ENCODE measurements at regions not wholly inside any gene's neighbourhood (a gene's known extent, or its start where the extent isn't known, plus 50 kb on each side); places are given as distances from the start of the nearest gene placed in this dataset.

- H3K4me3 ChIP-seq (ENCODE audit: low read depth, low read length) = no peak overlapping the region
- no peaks in the 10 kb centered on the region for H3K9me3 ChIP-seq (ENCODE audit: severe bottlenecking)
- no peaks in the 10 kb centered on the region for H3K36me3 ChIP-seq
- H3K27me3 ChIP-seq (ENCODE audit: insufficient read depth, low read depth, severe bottlenecking) = peaks cover 3% of the 10 kb centered on the region
- H3K27ac ChIP-seq = no peak overlapping the region
- no peak for DNase-seq
- no peak for TF ChIP-seq CTCF (IDR thresholded peaks at IDR 0.05; ENCODE audit: low read depth, low read length)
These were observed 566.1 kb upstream of the BOD1L1 start for GRCh38 chr4:14193601-14194000.

DNA sequence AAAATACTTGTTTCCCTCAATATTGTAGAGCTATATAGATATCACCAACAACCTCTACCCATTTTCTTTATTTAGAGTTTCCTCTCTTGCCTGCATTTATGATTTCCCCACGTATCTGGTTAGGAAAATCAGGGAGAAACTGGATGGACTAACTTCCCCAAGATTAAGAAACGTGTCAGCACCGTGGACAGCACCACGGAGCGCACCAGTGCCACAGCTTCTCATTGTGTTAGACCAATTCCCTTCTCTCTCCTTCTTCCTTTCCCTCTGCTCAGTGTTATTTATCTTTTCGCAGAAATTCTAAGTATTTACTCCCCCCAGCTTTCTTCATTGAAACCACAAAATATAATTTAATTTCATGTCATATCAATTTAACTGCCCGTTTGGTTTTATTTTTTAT, 568.6 kb upstream of the BOD1L1 start:
- TF ChIP-seq CTCF (IDR thresholded peaks at IDR 0.05; ENCODE audit: low read depth, low read length) = no peak
- H3K9me3 ChIP-seq (ENCODE audit: severe bottlenecking) = no peaks in the 10 kb centered on the region
- no peak overlapping the region for H3K4me3 ChIP-seq (ENCODE audit: low read depth, low read length)
- no peak for DNase-seq
- H3K36me3 ChIP-seq = no peaks in the 10 kb centered on the region
- no peaks in the 10 kb centered on the region for H3K27me3 ChIP-seq (ENCODE audit: insufficient read depth, low read depth, severe bottlenecking)
- no peak overlapping the region for H3K27ac ChIP-seq

DNA sequence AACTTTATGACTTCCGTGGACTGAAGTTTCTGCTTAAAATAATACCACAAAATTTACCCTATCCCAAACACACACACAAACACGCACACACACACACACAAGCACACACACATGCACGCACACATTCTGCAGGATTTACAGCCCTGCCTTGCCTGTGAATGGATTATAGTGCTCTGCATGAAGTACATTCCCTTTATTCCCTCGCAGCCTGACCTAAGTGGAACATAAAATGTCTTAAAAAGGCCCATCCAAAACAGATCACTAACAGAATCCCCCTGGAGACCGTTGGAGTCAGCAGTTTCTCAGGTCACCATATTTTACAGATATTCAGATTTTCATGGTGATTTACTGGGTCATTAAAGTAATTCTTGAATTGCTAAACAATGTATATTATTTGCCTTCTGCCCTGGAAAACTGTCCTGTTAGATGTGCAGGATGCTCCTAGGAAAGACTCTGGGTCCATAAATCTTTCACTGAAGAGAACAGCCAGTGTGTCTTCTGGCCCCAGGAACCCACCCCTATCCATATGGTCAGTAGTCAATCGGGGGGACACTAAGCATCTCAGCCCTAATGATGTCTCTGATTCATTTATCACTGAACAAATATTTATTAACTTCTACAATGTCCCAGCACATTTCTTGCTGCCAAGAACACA, 587.7 kb upstream of the BOD1L1 start:
- no peaks in the 10 kb centered on the region for H3K36me3 ChIP-seq
- no peak overlapping the region for H3K4me3 ChIP-seq (ENCODE audit: low read depth, low read length)
- no peak for TF ChIP-seq CTCF (IDR thresholded peaks at IDR 0.05; ENCODE audit: low read depth, low read length)
- no peak for DNase-seq
- peaks cover 7% of the 10 kb centered on the region for H3K9me3 ChIP-seq (ENCODE audit: severe bottlenecking)
- no peak overlapping the region for H3K27ac ChIP-seq
- no peaks in the 10 kb centered on the region for H3K27me3 ChIP-seq (ENCODE audit: insufficient read depth, low read depth, severe bottlenecking)

DNA sequence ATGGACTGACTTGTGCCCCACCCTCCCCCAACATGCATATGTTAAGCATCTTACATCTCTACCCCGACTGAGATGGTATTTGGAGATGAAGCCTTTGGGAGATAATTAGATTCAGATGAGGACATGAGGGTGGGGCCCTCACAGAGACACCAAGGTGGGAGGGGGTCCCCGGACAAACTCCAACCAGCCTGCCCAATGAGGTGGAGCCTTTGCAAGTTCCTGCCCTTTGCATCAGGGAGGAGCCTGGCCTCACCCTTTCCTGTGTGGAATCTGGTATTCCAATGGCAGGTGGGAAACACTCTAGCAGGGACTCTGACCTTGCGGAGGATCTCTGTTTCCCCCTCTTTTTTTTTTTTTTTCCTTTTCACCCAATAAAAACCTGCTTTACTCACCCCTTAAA, 589.9 kb upstream of the BOD1L1 start:
- Histone ChIP-seq H3K9me3 (ENCODE audit: severe bottlenecking) (peaks cover 6% of the 10 kb centered on the region), H3K27ac (no peak overlapping the region), H3K27me3 (ENCODE audit: insufficient read depth, low read depth, severe bottlenecking) (no peaks in the 10 kb centered on the region), H3K4me3 (ENCODE audit: low read depth, low read length) (no peak overlapping the region), H3K36me3 (no peaks in the 10 kb centered on the region)
- no peak for TF ChIP-seq CTCF (IDR thresholded peaks at IDR 0.05; ENCODE audit: low read depth, low read length)
- DNase-seq = no peak

DNA sequence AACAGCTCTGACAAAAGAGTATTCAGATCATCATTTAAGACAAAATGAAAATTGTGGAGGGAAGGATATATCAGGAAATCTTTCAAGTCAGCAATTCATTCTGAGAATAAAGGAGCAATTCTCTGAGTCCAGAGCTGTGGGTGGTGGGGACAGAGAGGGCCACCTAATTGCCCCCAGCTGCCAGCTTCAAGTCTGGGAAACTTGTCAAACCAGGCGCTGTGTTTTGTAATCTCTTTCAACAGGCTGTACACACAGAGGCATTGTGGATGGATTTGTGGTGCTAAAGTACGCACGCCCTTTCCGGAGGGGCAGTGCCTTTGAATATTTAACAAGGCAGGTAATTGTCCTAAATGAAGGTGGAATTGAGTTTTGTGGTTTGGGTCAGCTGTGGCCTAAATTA, 591.1 kb upstream of the BOD1L1 start:
- Histone ChIP-seq H3K36me3 (no peaks in the 10 kb centered on the region), H3K4me3 (ENCODE audit: low read depth, low read length) (no peak overlapping the region), H3K9me3 (ENCODE audit: severe bottlenecking) (no peaks in the 10 kb centered on the region), H3K27ac (no peak overlapping the region), H3K27me3 (ENCODE audit: insufficient read depth, low read depth, severe bottlenecking) (no peaks in the 10 kb centered on the region)
- no peak for TF ChIP-seq CTCF (IDR thresholded peaks at IDR 0.05; ENCODE audit: low read depth, low read length)
- no peak for DNase-seq

GRCh38 chr4:14221176-14221575, 593.7 kb upstream of the BOD1L1 start:
- Histone ChIP-seq H3K27ac (no peak overlapping the region), H3K9me3 (ENCODE audit: severe bottlenecking) (no peaks in the 10 kb centered on the region), H3K36me3 (no peaks in the 10 kb centered on the region), H3K27me3 (ENCODE audit: insufficient read depth, low read depth, severe bottlenecking) (no peaks in the 10 kb centered on the region), H3K4me3 (ENCODE audit: low read depth, low read length) (no peak overlapping the region)
- DNase-seq = no peak
- TF ChIP-seq CTCF (IDR thresholded peaks at IDR 0.05; ENCODE audit: low read depth, low read length) = no peak
